ENCODE measurements at regions not wholly inside any gene's neighbourhood (a gene's known extent, or its start where the extent isn't known, plus 50 kb on each side); places are given as distances from the start of the nearest gene placed in this dataset.

- H3K4me1 ChIP-seq (ENCODE audit: control insufficient read depth in 2 of 2, insufficient read depth in 2 of 2, low read length in 2 of 2): no peaks in the 10 kb centered on the region
- ChIA-PET CTCF (interaction anchor here (0.6 kb wide), 1 partner anchor 1043 kb away, joined by 3 read pairs; no protein-coding TSS in a partner anchor), POLR2A (no interaction called here)
- TF ChIP-seq EZH2 (IDR thresholded peaks at IDR 0.05; ENCODE audit: borderline replicate concordance, insufficient read depth, low read depth, low read length, poor library complexity, severe bottlenecking) (no peak), CTCF (IDR thresholded peaks at IDR 0.05) (no peak)
- 55% methylated on average over 1 of the region's 5 CpGs for WGBS (ENCODE audit: insufficient coverage)
- H3K79me2 ChIP-seq (ENCODE audit: control insufficient read depth, insufficient read depth, low read length): no peaks in the 10 kb centered on the region
- H3K9me3 Mint-ChIP-seq (ENCODE audit: insufficient read depth): no peaks in the 10 kb centered on the region
- H3K27me3 Mint-ChIP-seq: no peaks in the 10 kb centered on the region
- no peak overlapping the region for H3K4me2 ChIP-seq (replicated peaks; ENCODE audit: low read depth, low read length, poor library complexity, severe bottlenecking)
- H3K4me3 ChIP-seq (ENCODE audit: control extremely low read depth in 1 of 5, extremely low read depth in 1 of 5, insufficient read depth in 1 of 5, low read depth in 2 of 5, low read length in 4 of 5): no peak overlapping the region
- H3K4me1 Mint-ChIP-seq: no peaks in the 10 kb centered on the region
- DNase-seq (no peak), ATAC-seq (ENCODE audit: low read depth) (no peak)
- H3K36me3 ChIP-seq (replicated peaks in 1 of 2; ENCODE audit: control extremely low read depth in 1 of 2, control insufficient read depth in 1 of 2, extremely low read depth in 1 of 2, insufficient read depth in 2 of 2, low read length in 1 of 2): no peaks in the 10 kb centered on the region
- intact Hi-C loops (cut with micrococcal nuclease): no loop called here
- H3K9ac ChIP-seq (ENCODE audit: low read length): no peak overlapping the region
- H3K27ac ChIP-seq (ENCODE audit: low read length in 2 of 2): no peak overlapping the region
- no peaks in the 10 kb centered on the region for H3K27me3 ChIP-seq (replicated peaks in 1 of 4; ENCODE audit: control extremely low read depth in 1 of 4, control insufficient read depth in 3 of 4, insufficient read depth in 4 of 4, low read length in 3 of 4)
- no peak overlapping the region for H3K4me3 Mint-ChIP-seq
- H3K9me3 ChIP-seq (ENCODE audit: control extremely low read depth in 1 of 3, control insufficient read depth in 2 of 3, insufficient read depth in 1 of 3, low read length in 2 of 3): no peaks in the 10 kb centered on the region
- no peak overlapping the region for H3K27ac Mint-ChIP-seq
- no peak overlapping the region for H2AFZ ChIP-seq (ENCODE audit: insufficient read depth, low read depth, low read length, poor library complexity, severe bottlenecking)
- no peaks in the 10 kb centered on the region for H4K20me1 ChIP-seq (ENCODE audit: control insufficient read depth, insufficient read depth, low read length, poor library complexity, severe bottlenecking)
Measured at GRCh38 chr5:103424453-103425205, 138.0 kb downstream of the NUDT12 start.

DNA sequence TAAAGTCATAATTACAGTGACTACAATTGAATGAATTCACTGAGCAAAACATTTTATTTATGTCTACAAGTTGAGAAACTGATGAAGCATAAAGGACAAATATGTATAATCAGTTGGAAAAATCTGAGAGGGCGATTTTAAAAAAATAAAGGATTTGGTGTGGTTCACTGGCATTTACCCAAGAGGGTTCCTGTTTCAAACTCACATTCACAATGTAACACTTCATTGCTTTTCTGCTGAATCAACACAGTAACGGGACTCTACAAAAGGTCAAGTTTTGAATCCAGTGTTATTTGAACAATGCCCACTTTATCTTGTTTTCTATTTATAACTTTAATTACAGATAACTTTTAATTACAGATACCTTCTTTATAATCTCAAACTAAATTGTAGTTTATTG, 138.6 kb downstream of the NUDT12 start:
- no peaks in the 10 kb centered on the region for H3K27me3 Mint-ChIP-seq
- ATAC-seq (ENCODE audit: low read depth) (no peak), DNase-seq (no peak)
- ChIA-PET CTCF (interaction anchor here (0.6 kb wide), 1 partner anchor 1042 kb away, joined by 3 read pairs; no protein-coding TSS in a partner anchor), POLR2A (no interaction called here)
- Histone ChIP-seq H3K27ac (ENCODE audit: low read length in 2 of 2) (no peak overlapping the region), H3K4me1 (ENCODE audit: control insufficient read depth in 2 of 2, insufficient read depth in 2 of 2, low read length in 2 of 2) (no peaks in the 10 kb centered on the region), H3K27me3 (replicated peaks in 1 of 4; ENCODE audit: control extremely low read depth in 1 of 4, control insufficient read depth in 3 of 4, insufficient read depth in 4 of 4, low read length in 3 of 4) (no peaks in the 10 kb centered on the region), H3K9me3 (ENCODE audit: control extremely low read depth in 1 of 3, control insufficient read depth in 2 of 3, insufficient read depth in 1 of 3, low read length in 2 of 3) (no peaks in the 10 kb centered on the region), H2AFZ (ENCODE audit: insufficient read depth, low read depth, low read length, poor library complexity, severe bottlenecking) (no peak overlapping the region), H3K79me2 (ENCODE audit: control insufficient read depth, insufficient read depth, low read length) (no peaks in the 10 kb centered on the region), H4K20me1 (ENCODE audit: control insufficient read depth, insufficient read depth, low read length, poor library complexity, severe bottlenecking) (no peaks in the 10 kb centered on the region), H3K4me3 (ENCODE audit: control extremely low read depth in 1 of 5, extremely low read depth in 1 of 5, insufficient read depth in 1 of 5, low read depth in 2 of 5, low read length in 4 of 5) (no peak overlapping the region), H3K9ac (ENCODE audit: low read length) (no peak overlapping the region), H3K4me2 (replicated peaks; ENCODE audit: low read depth, low read length, poor library complexity, severe bottlenecking) (no peak overlapping the region), H3K36me3 (replicated peaks in 1 of 2; ENCODE audit: control extremely low read depth in 1 of 2, control insufficient read depth in 1 of 2, extremely low read depth in 1 of 2, insufficient read depth in 2 of 2, low read length in 1 of 2) (no peaks in the 10 kb centered on the region)
- intact Hi-C loops (cut with micrococcal nuclease): no loop called here
- H3K4me3 Mint-ChIP-seq: no peak overlapping the region
- no CpG with 5 or more reads among the region's 2 CpGs for WGBS (ENCODE audit: insufficient coverage)
- H3K9me3 Mint-ChIP-seq (ENCODE audit: insufficient read depth): no peaks in the 10 kb centered on the region
- TF ChIP-seq CTCF (IDR thresholded peaks at IDR 0.05) (no peak), EZH2 (IDR thresholded peaks at IDR 0.05; ENCODE audit: borderline replicate concordance, insufficient read depth, low read depth, low read length, poor library complexity, severe bottlenecking) (no peak)
- no peaks in the 10 kb centered on the region for H3K4me1 Mint-ChIP-seq
- no peak overlapping the region for H3K27ac Mint-ChIP-seq
